ENCODE measurements at regions not wholly inside any gene's neighbourhood (a gene's known extent, or its start where the extent isn't known, plus 50 kb on each side); places are given as distances from the start of the nearest gene placed in this dataset.
"Not testable (repeated sequence)": the region's sequence is repeated elsewhere in the genome, so short reads cannot be mapped to it uniquely, and the experiment has no call there.

DNA sequence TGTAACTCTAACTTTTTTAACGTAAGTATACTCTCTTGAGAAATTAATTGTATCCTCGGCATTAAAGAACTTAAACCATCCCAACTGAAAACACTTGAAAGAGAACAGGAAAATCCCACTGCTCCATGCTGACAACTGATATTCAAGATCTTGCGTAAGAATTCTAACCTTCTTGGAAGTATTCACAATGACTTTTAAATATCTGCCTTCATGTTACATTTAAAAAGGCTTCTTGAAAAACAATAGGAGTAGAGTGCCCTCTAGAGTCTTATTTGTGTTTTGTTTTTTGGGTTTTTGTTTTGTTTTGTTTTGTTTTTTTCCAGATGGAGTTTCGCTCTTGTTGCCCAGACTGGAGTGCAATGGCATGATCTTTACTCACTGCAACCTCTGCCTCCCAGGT is 65.4 kb upstream of the DNAJC10 start:
- no peaks in the 10 kb centered on the region for H3K9me3 ChIP-seq (ENCODE audit: control insufficient read depth in 5 of 5, low read length in 5 of 5)
- H3K36me3 ChIP-seq (ENCODE audit: control insufficient read depth in 5 of 5, insufficient read depth in 5 of 5, low read length in 5 of 5), result no peaks in the 10 kb centered on the region
- H3K4me1 ChIP-seq (ENCODE audit: control insufficient read depth in 5 of 5, insufficient read depth in 5 of 5, low read length in 5 of 5), result peaks cover 0 to 5% (median 0%) of the 10 kb centered on the region in 5 donors
- H3K27me3 ChIP-seq (ENCODE audit: control insufficient read depth in 5 of 5, insufficient read depth in 4 of 5, low read length in 5 of 5), result no peaks in the 10 kb centered on the region
- H3K27ac ChIP-seq (ENCODE audit: low read depth, low read length), result no peak overlapping the region
- H3K9ac ChIP-seq (ENCODE audit: low read length in 5 of 5), result no peak overlapping the region
- no peak overlapping the region for H3K4me3 ChIP-seq (ENCODE audit: low read depth in 1 of 5, low read length in 5 of 5)

DNA sequence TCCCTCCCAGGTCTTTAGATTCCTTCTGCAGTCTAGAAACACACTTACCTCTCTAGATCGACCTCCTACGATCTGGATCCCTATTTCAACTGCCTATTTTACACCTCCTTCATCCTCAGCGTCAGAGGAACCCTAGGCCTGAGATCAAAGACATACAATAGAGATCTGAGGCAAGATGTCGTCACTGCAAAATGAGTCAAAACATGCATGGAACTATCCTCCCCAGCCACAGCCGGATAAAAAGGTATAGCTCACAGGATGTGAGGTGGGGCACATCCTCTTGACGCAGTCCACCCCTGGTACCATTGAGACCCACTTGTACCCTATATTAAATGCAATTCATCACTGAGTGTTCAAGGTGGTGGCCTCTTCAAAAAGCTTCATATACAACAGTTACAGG is 63.7 kb upstream of the DNAJC10 start:
- Histone ChIP-seq H3K9ac (ENCODE audit: low read length in 5 of 5) (no peak overlapping the region), H3K9me3 (ENCODE audit: control insufficient read depth in 5 of 5, low read length in 5 of 5) (no peaks in the 10 kb centered on the region), H3K27me3 (ENCODE audit: control insufficient read depth in 5 of 5, insufficient read depth in 4 of 5, low read length in 5 of 5) (no peaks in the 10 kb centered on the region), H3K27ac (ENCODE audit: low read depth, low read length) (no peak overlapping the region), H3K4me1 (ENCODE audit: control insufficient read depth in 5 of 5, insufficient read depth in 5 of 5, low read length in 5 of 5) (peaks cover 0 to 5% (median 0%) of the 10 kb centered on the region in 5 donors), H3K4me3 (ENCODE audit: low read depth in 1 of 5, low read length in 5 of 5) (no peak overlapping the region), H3K36me3 (ENCODE audit: control insufficient read depth in 5 of 5, insufficient read depth in 5 of 5, low read length in 5 of 5) (no peaks in the 10 kb centered on the region)

- no peak overlapping the region for H3K4me3 ChIP-seq (ENCODE audit: low read depth in 1 of 5, low read length in 5 of 5)
- no peaks in the 10 kb centered on the region for H3K9me3 ChIP-seq (ENCODE audit: control insufficient read depth in 5 of 5, low read length in 5 of 5)
- H3K36me3 ChIP-seq (ENCODE audit: control insufficient read depth in 5 of 5, insufficient read depth in 5 of 5, low read length in 5 of 5), result no peaks in the 10 kb centered on the region
- H3K27me3 ChIP-seq (ENCODE audit: control insufficient read depth in 5 of 5, insufficient read depth in 4 of 5, low read length in 5 of 5), result no peaks in the 10 kb centered on the region
- H3K27ac ChIP-seq (ENCODE audit: low read depth, low read length), result no peak overlapping the region
- H3K9ac ChIP-seq (ENCODE audit: low read length in 5 of 5), result no peak overlapping the region
- peaks cover 0 to 2% (median 0%) of the 10 kb centered on the region in 5 donors for H3K4me1 ChIP-seq (ENCODE audit: control insufficient read depth in 5 of 5, insufficient read depth in 5 of 5, low read length in 5 of 5)
Measured at GRCh38 chr2:182655750-182656149, 60.3 kb upstream of the DNAJC10 start.

GRCh38 chr2:182664212-182664611 is 51.8 kb upstream of the DNAJC10 start:
- Histone ChIP-seq H3K27ac (ENCODE audit: low read depth, low read length) (no peak overlapping the region), H3K4me1 (ENCODE audit: control insufficient read depth in 5 of 5, insufficient read depth in 5 of 5, low read length in 5 of 5) (peaks cover 0 to 2% (median 0%) of the 10 kb centered on the region in 5 donors), H3K27me3 (ENCODE audit: control insufficient read depth in 5 of 5, insufficient read depth in 4 of 5, low read length in 5 of 5) (no peaks in the 10 kb centered on the region), H3K4me3 (ENCODE audit: low read depth in 1 of 5, low read length in 5 of 5) (no peak overlapping the region), H3K36me3 (ENCODE audit: control insufficient read depth in 5 of 5, insufficient read depth in 5 of 5, low read length in 5 of 5) (no peaks in the 10 kb centered on the region), H3K9ac (ENCODE audit: low read length in 5 of 5) (no peak overlapping the region), H3K9me3 (ENCODE audit: control insufficient read depth in 5 of 5, low read length in 5 of 5) (no peaks in the 10 kb centered on the region)

DNA sequence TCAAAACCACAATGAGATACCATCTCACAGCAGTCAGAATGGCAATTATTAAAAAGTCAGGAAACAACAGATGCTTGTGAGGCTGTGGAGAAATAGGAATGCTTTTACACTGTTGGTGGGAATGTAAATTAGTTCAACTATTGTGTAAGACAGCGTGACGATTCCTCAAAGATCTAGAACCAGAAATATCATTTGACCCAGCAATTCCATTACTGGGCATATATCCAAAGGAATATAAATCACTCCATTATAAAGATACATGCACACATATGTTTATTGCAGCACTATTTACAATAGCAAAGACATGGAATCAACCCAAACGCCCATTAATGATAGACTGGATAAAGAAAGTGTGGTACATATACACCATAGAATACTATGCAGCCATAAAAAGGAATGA is 50.6 kb upstream of the DNAJC10 start:
- not testable (repeated sequence) for H3K4me1 ChIP-seq (ENCODE audit: control insufficient read depth in 5 of 5, insufficient read depth in 5 of 5, low read length in 5 of 5); H3K9me3 ChIP-seq (ENCODE audit: control insufficient read depth in 5 of 5, low read length in 5 of 5); H3K27ac ChIP-seq (ENCODE audit: low read depth, low read length); H3K27me3 ChIP-seq (ENCODE audit: control insufficient read depth in 5 of 5, insufficient read depth in 4 of 5, low read length in 5 of 5); H3K9ac ChIP-seq (ENCODE audit: low read length in 5 of 5); H3K4me3 ChIP-seq (ENCODE audit: low read depth in 1 of 5, low read length in 5 of 5); H3K36me3 ChIP-seq (ENCODE audit: control insufficient read depth in 5 of 5, insufficient read depth in 5 of 5, low read length in 5 of 5)
